Right lobe of liver (tissue), 6 donors: ENCODE measurements at regions not wholly inside any gene's neighbourhood (a gene's known extent, or its start where the extent isn't known, plus 50 kb on each side); places are given as distances from the start of the nearest gene placed in this dataset.

Source experiments
- ATAC-seq, 4 donors: fragments of 200-7000 bp; cut with Tn5 transposase; one replicate each; pipeline ENCODE4 v1.9.1; 2020; ENCODE audit warnings: mild to moderate bottlenecking in 4 of 4, moderate library complexity in 4 of 4
- DNase-seq, 3 donors: peaks; one replicate each; pipeline ENCODE4 v3.0.0-alpha.2; 2020
- H3K27ac ChIP-seq, 3 donors: fragments of 200-600 bp; one replicate each; pipeline ENCODE4 v1.8.0; 2022
- H3K27me3 ChIP-seq, 2 donors: fragments of 200-600 bp; one replicate each; pipeline ENCODE4 v1.8.0; 2022
- H3K36me3 ChIP-seq, 4 donors: fragments of 200-600 bp; sonication (generic) in 1 of 4; one replicate each; pipeline versions ENCODE4 v1.5.1 to v1.8.0; 2017 to 2022; ENCODE audit warnings: control low read depth in 1 of 4
- H3K4me1 ChIP-seq, 4 donors: fragments of 200-600 bp; sonication (generic) in 1 of 4; one replicate each; pipeline versions ENCODE4 v1.5.1 to v1.8.0; 2017 to 2022; ENCODE audit warnings: control low read depth in 1 of 4
- H3K4me3 ChIP-seq, 3 donors: fragments of 200-600 bp; one replicate each; pipeline ENCODE4 v1.8.0; 2022
- H3K9me3 ChIP-seq, 4 donors: fragments of 200-600 bp; sonication (generic) in 1 of 4; one replicate each; pipeline versions ENCODE4 v1.5.1 to v1.8.0; 2017 to 2022; ENCODE audit warnings: control low read depth in 1 of 4
- CTCF ChIP-seq, 4 donors: fragments of 200-600 bp in 3 of 4; fragments of 450-650 bp in 1 of 4; IDR thresholded peaks; one replicate each; pipeline versions ENCODE4 v1.5.1 to v1.8.0; 2016 to 2022; ENCODE audit warnings: antibody characterized with exemption in 4 of 4, mild to moderate bottlenecking in 2 of 4
- POLR2A ChIP-seq: fragments of 450-650 bp; IDR thresholded peaks from one replicate; pipeline ENCODE4 v1.6.1; 2017; ENCODE audit warnings: antibody characterized with exemption, mild to moderate bottlenecking
- WGBS: methylation state at CpG from one replicate; pipeline ENCODE4 v1.1.6; 2018; ENCODE audit warnings: low coverage, low lambda C conversion rate; ENCODE audit not compliant: insufficient coverage; ENCODE audit errors: missing lambda C conversion rate; 5-methylcytosine and 5-hydroxymethylcytosine counted together
- intact Hi-C, 2 donors: fragments of 100-400 bp; cut with DNase I; formaldehyde crosslinking; loops; one replicate each; pipeline versions ENCODE4 v1.11.2 to v1.14.1; 2022
- donor health status: DM: no; HTN: yes; CAD: no.
- donor health status: DM: no; HTN: no; CAD: no.
- donor health status: DM: no; HTN: no; CAD: no.
- donor health status: DM: no; HTN: yes; CAD: no.
- donor health status: DM: no; HTN: yes; CAD: no.

DNA sequence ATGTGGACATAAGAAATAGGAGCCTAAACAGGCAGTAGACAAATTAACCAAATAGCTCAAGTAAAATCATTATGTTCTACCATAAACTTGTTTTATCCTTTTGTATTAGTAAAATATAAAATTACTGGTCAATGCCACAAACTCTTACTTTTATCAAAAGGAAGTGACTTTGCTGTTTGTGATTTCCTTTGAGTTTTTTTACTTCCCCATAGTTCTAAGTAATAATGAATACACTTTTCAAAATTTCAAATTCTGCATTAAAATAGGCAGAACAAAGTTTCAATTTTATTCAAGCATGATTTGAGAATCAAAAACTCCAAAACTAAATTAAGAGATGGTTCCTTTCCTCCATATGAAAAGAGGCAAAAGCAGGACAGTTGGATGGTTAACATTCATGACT lies 139.7 kb upstream of the ABCB5 start:
- no peak overlapping the region for H3K27ac ChIP-seq
- H3K36me3 ChIP-seq: no peaks in the 10 kb centered on the region
- ATAC-seq (no peak), DNase-seq (no peak)
- H3K27me3 ChIP-seq: no peaks in the 10 kb centered on the region
- no peaks in the 10 kb centered on the region for H3K9me3 ChIP-seq
- no peaks in the 10 kb centered on the region for H3K4me1 ChIP-seq
- H3K4me3 ChIP-seq: no peak overlapping the region
- TF ChIP-seq CTCF (IDR thresholded peaks at IDR 0.05): no peak
- no peak for TF ChIP-seq POLR2A
- intact Hi-C loops: no loop called here

- Histone ChIP-seq H3K9me3 (no peaks in the 10 kb centered on the region), H3K36me3 (no peaks in the 10 kb centered on the region), H3K4me3 (no peak overlapping the region), H3K27ac (no peak overlapping the region), H3K27me3 (no peaks in the 10 kb centered on the region), H3K4me1 (no peaks in the 10 kb centered on the region)
- WGBS: 62% methylated on average over 1 of the region's 1 CpG
- TF ChIP-seq POLR2A (no peak), CTCF (IDR thresholded peaks at IDR 0.05) (no peak)
- no peak for ATAC-seq
- no peak for DNase-seq
- intact Hi-C loops: no loop called here
Observed at GRCh38 chr7:20477067-20477466, 138.4 kb upstream of the ABCB5 start.

- no peak for DNase-seq
- no peak for ATAC-seq
- no peak overlapping the region for H3K4me3 ChIP-seq
- H3K27me3 ChIP-seq: no peaks in the 10 kb centered on the region
- H3K9me3 ChIP-seq: no peaks in the 10 kb centered on the region
- no peaks in the 10 kb centered on the region for H3K4me1 ChIP-seq
- H3K27ac ChIP-seq: no peak overlapping the region
- TF ChIP-seq CTCF (IDR thresholded peaks at IDR 0.05) (no peak), POLR2A (no peak)
- H3K36me3 ChIP-seq: no peaks in the 10 kb centered on the region
- intact Hi-C loops: no loop called here
Observed at GRCh38 chr7:20479706-20480105, 135.8 kb upstream of the ABCB5 start.

DNA sequence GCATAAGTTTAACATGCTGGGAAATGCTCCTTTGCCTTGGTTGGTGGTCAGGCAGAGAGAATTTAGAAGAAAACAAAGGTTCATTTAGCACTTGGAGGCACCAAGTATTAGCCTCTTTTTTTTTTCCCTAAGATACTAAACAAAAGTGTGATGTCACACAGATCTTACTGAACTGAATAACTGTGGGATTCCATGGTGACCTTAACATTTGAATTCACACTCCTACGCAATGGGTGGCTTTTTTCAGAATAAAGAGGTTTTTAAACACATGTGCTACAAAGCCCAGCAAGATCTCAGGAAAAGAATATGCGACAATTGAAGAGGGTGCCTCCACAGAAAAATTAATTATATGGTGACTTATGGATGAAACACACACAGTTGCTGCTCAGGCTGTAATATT lies 133.4 kb upstream of the ABCB5 start:
- H3K4me1 ChIP-seq: no peaks in the 10 kb centered on the region
- WGBS: 35% methylated on average over 2 of the region's 2 CpGs
- ATAC-seq: no peak

More for the DNA sequence above, 133.4 kb upstream of the ABCB5 start:
- intact Hi-C loops: no loop called here
- Histone ChIP-seq H3K9me3 (peaks cover 0 to 6% (median 0%) of the 10 kb centered on the region in 4 donors), H3K36me3 (no peaks in the 10 kb centered on the region), H3K4me3 (no peak overlapping the region), H3K27ac (no peak overlapping the region), H3K27me3 (no peaks in the 10 kb centered on the region)
- no peak for TF ChIP-seq CTCF (IDR thresholded peaks at IDR 0.05)
- no peak for TF ChIP-seq POLR2A
- no peak for DNase-seq
